Tongue (tissue), 1 donor: ENCODE measurements at regions not wholly inside any gene's neighbourhood (a gene's known extent, or its start where the extent isn't known, plus 50 kb on each side); places are given as distances from the start of the nearest gene placed in this dataset.
"Not testable (repeated sequence)": the region's sequence is repeated elsewhere in the genome, so short reads cannot be mapped to it uniquely, and the experiment has no call there.

Experiments
- DNase-seq: peaks from one replicate; pipeline ENCODE4 v3.0.0-alpha.2; 2015

GRCh38 chr2:142472382-142472781 lies 341.6 kb upstream of the LRP1B start:
- DNase-seq = peak; percentile 32

GRCh38 chr2:142467321-142467720 lies 336.5 kb upstream of the LRP1B start:
- no peak for DNase-seq

- DNase-seq = no peak
Observed at GRCh38 chr2:142463047-142463446, 332.2 kb upstream of the LRP1B start.

GRCh38 chr2:142462306-142462705 lies 331.5 kb upstream of the LRP1B start:
- DNase-seq = no peak

GRCh38 chr2:142445551-142446072 lies 314.8 kb upstream of the LRP1B start:
- no peak for DNase-seq

- no peak for DNase-seq
Observed at GRCh38 chr2:142445023-142445422, 314.2 kb upstream of the LRP1B start.

- no peak for DNase-seq
Observed at GRCh38 chr2:142435847-142436246, 305.0 kb upstream of the LRP1B start.

GRCh38 chr2:142426064-142426463 lies 295.2 kb upstream of the LRP1B start:
- DNase-seq = no peak

GRCh38 chr2:142425551-142425950 lies 294.7 kb upstream of the LRP1B start:
- DNase-seq = no peak

GRCh38 chr2:142423603-142424002 lies 292.8 kb upstream of the LRP1B start:
- no peak for DNase-seq

GRCh38 chr2:142422769-142423168 lies 292.0 kb upstream of the LRP1B start:
- no peak for DNase-seq

- DNase-seq = no peak
Observed at GRCh38 chr2:142422041-142422440, 291.2 kb upstream of the LRP1B start.

GRCh38 chr2:142418699-142419098 lies 287.9 kb upstream of the LRP1B start:
- DNase-seq = not testable (repeated sequence)

- DNase-seq = no peak
Observed at GRCh38 chr2:142416996-142417395, 286.2 kb upstream of the LRP1B start.

GRCh38 chr2:142415461-142415860 lies 284.6 kb upstream of the LRP1B start:
- DNase-seq = no peak

- DNase-seq = no peak
Observed at GRCh38 chr2:142398212-142398611, 267.4 kb upstream of the LRP1B start.

- no peak for DNase-seq
Observed at GRCh38 chr2:142395291-142395690, 264.5 kb upstream of the LRP1B start.

- no peak for DNase-seq
Observed at GRCh38 chr2:142380372-142380771, 249.6 kb upstream of the LRP1B start.

- DNase-seq = not testable (repeated sequence)
Observed at GRCh38 chr2:142362069-142362468, 231.3 kb upstream of the LRP1B start.

- no peak for DNase-seq
Observed at GRCh38 chr2:142347751-142348150, 216.9 kb upstream of the LRP1B start.

GRCh38 chr2:142339261-142339660 lies 208.4 kb upstream of the LRP1B start:
- DNase-seq = no peak

- DNase-seq = no peak
Observed at GRCh38 chr2:142332196-142332595, 201.4 kb upstream of the LRP1B start.

- DNase-seq = no peak
Observed at GRCh38 chr2:142330458-142330857, 199.6 kb upstream of the LRP1B start.

- no peak for DNase-seq
Observed at GRCh38 chr2:142325870-142326269, 195.1 kb upstream of the LRP1B start.

GRCh38 chr2:142323206-142323605 lies 192.4 kb upstream of the LRP1B start:
- no peak for DNase-seq
